SH-SY5Y (cell line): ENCODE measurements at regions not wholly inside any gene's neighbourhood (a gene's known extent, or its start where the extent isn't known, plus 50 kb on each side); places are given as distances from the start of the nearest gene placed in this dataset.

ENCODE experiments used
- GATA2 ChIP-seq: IDR thresholded peaks from 2 replicates; pipeline ENCODE4 v1.6.1; 2011; ENCODE audit warnings: mild to moderate bottlenecking, low read depth, low read length
- GATA3 ChIP-seq: IDR thresholded peaks from 2 replicates; pipeline ENCODE4 v1.6.1; 2011; ENCODE audit warnings: low read depth, mild to moderate bottlenecking, low read length, moderate library complexity

GRCh38 chr3:160143482-160143881 is 81.7 kb upstream of the C3orf80 start:
- TF ChIP-seq GATA2 (no peak), GATA3 (no peak)
